ENCODE measurements at regions not wholly inside any gene's neighbourhood (a gene's known extent, or its start where the extent isn't known, plus 50 kb on each side); places are given as distances from the start of the nearest gene placed in this dataset.

DNA sequence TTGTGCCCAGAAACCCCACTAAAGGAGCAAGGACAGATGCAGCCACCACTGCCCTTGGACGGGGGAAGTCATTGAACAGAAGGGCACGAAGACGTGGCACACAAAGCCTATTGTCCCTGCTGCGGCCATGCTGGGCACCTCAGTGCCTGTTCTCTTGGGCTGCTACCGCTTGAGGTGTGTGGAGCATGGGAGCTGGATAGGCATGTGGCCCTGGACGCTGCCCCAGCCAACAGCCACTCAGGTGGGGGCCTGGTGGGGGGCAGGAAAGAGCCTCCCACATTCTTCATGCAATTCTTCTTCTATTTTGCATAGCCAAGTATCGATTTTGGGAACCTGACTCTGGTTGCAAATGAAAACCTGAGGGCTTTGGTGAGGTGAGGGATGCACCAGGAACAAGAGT lies 337.2 kb downstream of the RPS6KC1 start:
- TF ChIP-seq, protein P1, sequence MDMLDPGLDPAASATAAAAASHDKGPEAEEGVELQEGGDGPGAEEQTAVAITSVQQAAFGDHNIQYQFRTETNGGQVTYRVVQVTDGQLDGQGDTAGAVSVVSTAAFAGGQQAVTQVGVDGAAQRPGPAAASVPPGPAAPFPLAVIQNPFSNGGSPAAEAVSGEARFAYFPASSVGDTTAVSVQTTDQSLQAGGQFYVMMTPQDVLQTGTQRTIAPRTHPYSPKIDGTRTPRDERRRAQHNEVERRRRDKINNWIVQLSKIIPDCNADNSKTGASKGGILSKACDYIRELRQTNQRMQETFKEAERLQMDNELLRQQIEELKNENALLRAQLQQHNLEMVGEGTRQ (IDR thresholded peaks at IDR 0.05; ENCODE audit: low read depth, low read length), result no peak
- TF ChIP-seq ELK1 (IDR thresholded peaks at IDR 0.05; ENCODE audit: borderline replicate concordance, low read depth, low read length) (no peak), RFX5 (IDR thresholded peaks at IDR 0.05; ENCODE audit: low read depth, low read length) (no peak), MXI1 (IDR thresholded peaks at IDR 0.05; ENCODE audit: borderline replicate concordance, low read depth, low read length) (no peak)
- no TSS peak for BruUV-seq (replicated peaks)
- no peak overlapping the region for H3K4ac ChIP-seq (ENCODE audit: low read depth, low read length)
- H4K91ac ChIP-seq (ENCODE audit: insufficient read depth, low read depth, low read length), result no peak overlapping the region
- dilution Hi-C loops (cut with HindIII; ENCODE audit: low sequenced_read_pairs, unreplicated experiment) (no loop called here), intact Hi-C loops (cut with micrococcal nuclease) (no loop called here), in situ Hi-C loops (cut with MboI; ENCODE audit: low sequenced_read_pairs) (no loop called here)
- no peaks in the 10 kb centered on the region for H4K20me1 ChIP-seq (ENCODE audit: insufficient read depth, low read length)
- H4K8ac ChIP-seq (ENCODE audit: low read depth in 2 of 2, low read length in 2 of 2), result no peak overlapping the region
- no peak for DNase-seq
- no peaks in the 10 kb centered on the region for H3K9me3 ChIP-seq (ENCODE audit: control insufficient read depth, insufficient read depth, low read length)
- H3K36me3 ChIP-seq (ENCODE audit: control insufficient read depth, insufficient read depth, low read length), result no peaks in the 10 kb centered on the region
- H3K27ac ChIP-seq (ENCODE audit: insufficient read depth, low read length), result no peak overlapping the region
- ATAC-seq (ENCODE audit: low read depth), result no peak
- no peaks in the 10 kb centered on the region for H3K9me1 ChIP-seq (ENCODE audit: insufficient read depth, low read length)
- no peak overlapping the region for H2BK20ac ChIP-seq (ENCODE audit: low read depth, low read length)
- no peaks in the 10 kb centered on the region for H3K27me3 ChIP-seq (ENCODE audit: control insufficient read depth, insufficient read depth, low read length)
- no peak overlapping the region for H3K9ac ChIP-seq (ENCODE audit: low read depth, low read length)
- H2AK5ac ChIP-seq (ENCODE audit: low read depth, low read length), result no peak overlapping the region
- H4K5ac ChIP-seq (ENCODE audit: low read depth, low read length), result no peak overlapping the region
- H2BK15ac ChIP-seq (ENCODE audit: low read depth, low read length), result no peak overlapping the region
- POLR2A ChIA-PET (ENCODE audit: unreplicated experiment), result no interaction called here
- H3K4me1 ChIP-seq (ENCODE audit: control insufficient read depth, insufficient read depth, low read length), result no peaks in the 10 kb centered on the region
- H3K4me2 ChIP-seq (ENCODE audit: low read depth, low read length), result no peak overlapping the region
- H2AK9ac ChIP-seq (replicated peaks; ENCODE audit: low read depth, low read length, poor library complexity), result no peak overlapping the region
- H3K23ac ChIP-seq (ENCODE audit: low read depth, low read length), result no peak overlapping the region
- no peak overlapping the region for H2BK5ac ChIP-seq (ENCODE audit: low read depth, low read length, poor library complexity, severe bottlenecking)
- CTCF ChIA-PET, result no interaction called here
- H3K18ac ChIP-seq (ENCODE audit: low read depth, low read length), result no peak overlapping the region
- WGBS, 2 experiments (ENCODE audit: extremely low coverage in 2 of 2, insufficient read length in 1 of 2), result 50% methylated on average over 3 of the region's 7 CpGs; no CpG with 5 or more reads in 1 of the 2 experiments
- no peak overlapping the region for H2AFZ ChIP-seq (replicated peaks; ENCODE audit: low read length, poor library complexity)
- H3K14ac ChIP-seq (replicated peaks; ENCODE audit: low read depth, low read length), result no peak overlapping the region
- no peaks in the 10 kb centered on the region for H3K79me1 ChIP-seq (ENCODE audit: low read depth in 1 of 2, low read length in 2 of 2)
- H3K4me3 ChIP-seq (ENCODE audit: insufficient read depth, low read depth, low read length), result no peak overlapping the region
- H2BK120ac ChIP-seq (ENCODE audit: low read depth, low read length), result no peak overlapping the region
- no peak overlapping the region for H3K56ac ChIP-seq (ENCODE audit: extremely low read depth, insufficient read depth, low read length)

Measured in IMR-90 (cell line).